WTC11 (cell line): ENCODE measurements at regions not wholly inside any gene's neighbourhood (a gene's known extent, or its start where the extent isn't known, plus 50 kb on each side); places are given as distances from the start of the nearest gene placed in this dataset.

ENCODE experiments used
- ATAC-seq: fragments of 200-7000 bp; cut with Tn5 transposase; 2 replicates; pipeline ENCODE4 v1.10.0; 2021; ENCODE audit warnings: mild to moderate bottlenecking, moderate library complexity
- CTCF ChIA-PET: fragments of 300-600 bp; sonication (Branson Sonifier 250); formaldehyde crosslinking; loops from one replicate; lab custom pipeline; 2021; ENCODE audit warnings: antibody characterized with exemption; lab: Charles Lee
- POLR2A ChIA-PET: fragments of 350-600 bp; sonication (Branson Sonifier 250); formaldehyde crosslinking; loops from one replicate; lab custom pipeline; 2021; ENCODE audit warnings: antibody characterized with exemption; lab: Charles Lee
- DNase-seq: peaks from one replicate; pipeline ENCODE4 v3.0.0; 2021; ENCODE audit warnings: low spot score
- H3K27ac Mint-ChIP-seq: 2 replicates; pipeline ENCODE4 v1.8.0; 2021; ENCODE audit warnings: mixed read lengths
- H3K27me3 Mint-ChIP-seq: 2 replicates; pipeline ENCODE4 v1.8.0; 2021; ENCODE audit warnings: low read depth, mild to moderate bottlenecking, moderate library complexity, mixed read lengths
- H3K36me3 Mint-ChIP-seq: 2 replicates; pipeline ENCODE4 v1.8.0; 2021; ENCODE audit warnings: mixed read lengths
- H3K4me1 Mint-ChIP-seq: 2 replicates; pipeline ENCODE4 v1.8.0; 2022; ENCODE audit warnings: mixed read lengths
- H3K4me3 Mint-ChIP-seq: 2 replicates; pipeline ENCODE4 v1.8.0; 2021; ENCODE audit warnings: mild to moderate bottlenecking, moderate library complexity, mixed read lengths
- H3K9me3 Mint-ChIP-seq: 2 replicates; pipeline ENCODE4 v1.8.0; 2021; ENCODE audit warnings: mixed read lengths
- CBFB ChIP-seq: sonication (generic); formaldehyde crosslinking; IDR thresholded peaks from 2 replicates; pipeline ENCODE4 v1.8.1; 2022; ENCODE audit warnings: mild to moderate bottlenecking, low read depth, missing genetic modification reagents
- IRF1 ChIP-seq: sonication (generic); formaldehyde crosslinking; IDR thresholded peaks from 2 replicates; pipeline ENCODE4 v1.8.0; 2023; ENCODE audit warnings: missing genetic modification reagents
- IRF2 ChIP-seq: sonication (generic); formaldehyde crosslinking; IDR thresholded peaks from 2 replicates; pipeline ENCODE4 v1.8.0; 2022; ENCODE audit warnings: low read depth, missing genetic modification reagents, borderline replicate concordance
- NFYB ChIP-seq: sonication (generic); formaldehyde crosslinking; conservative IDR thresholded peaks from 2 replicates; pipeline ENCODE4 v1.8.0; 2022; ENCODE audit warnings: low read depth, missing genetic modification reagents
- NR2C2 ChIP-seq: sonication (generic); formaldehyde crosslinking; IDR thresholded peaks from 2 replicates; pipeline ENCODE4 v1.8.0; 2022; ENCODE audit warnings: mild to moderate bottlenecking, missing genetic modification reagents
- NR3C1 ChIP-seq: sonication (generic); formaldehyde crosslinking; conservative IDR thresholded peaks from 2 replicates; pipeline ENCODE4 v1.8.1; 2023; ENCODE audit warnings: low read depth, mild to moderate bottlenecking, missing genetic modification reagents
- OVOL2 ChIP-seq: fragments of 250-450 bp; sonication (Bioruptor Pico); IDR thresholded peaks from 2 replicates; pipeline ENCODE4 v1.9.0; 2021; ENCODE audit warnings: mild to moderate bottlenecking, borderline replicate concordance
- SMAD4 ChIP-seq: sonication (generic); formaldehyde crosslinking; IDR thresholded peaks from 2 replicates; pipeline ENCODE4 v1.8.0; 2022; ENCODE audit warnings: mild to moderate bottlenecking, missing genetic modification reagents
- SOX15 ChIP-seq: fragments of 250-450 bp; sonication (Bioruptor Pico); IDR thresholded peaks from 2 replicates; pipeline ENCODE4 v1.9.0; 2021; ENCODE audit warnings: mild to moderate bottlenecking
- TCF7 ChIP-seq: sonication (generic); formaldehyde crosslinking; IDR thresholded peaks from 2 replicates; pipeline ENCODE4 v1.8.0; 2022; ENCODE audit warnings: mild to moderate bottlenecking, low read depth, missing genetic modification reagents, moderate library complexity
- ZNF512 ChIP-seq: sonication (generic); formaldehyde crosslinking; IDR thresholded peaks from 2 replicates; pipeline ENCODE4 v1.8.1; 2022; ENCODE audit warnings: missing genetic modification reagents, borderline replicate concordance
- TF ChIP-seq, protein P1 (sequence below): sonication (generic); formaldehyde crosslinking; IDR thresholded peaks from 2 replicates; pipeline ENCODE4 v1.8.1; 2023; ENCODE audit warnings: mild to moderate bottlenecking, missing genetic modification reagents
- TF ChIP-seq, protein P2 (sequence below): sonication (generic); formaldehyde crosslinking; IDR thresholded peaks from 2 replicates; pipeline ENCODE4 v1.8.1; 2023; ENCODE audit warnings: mild to moderate bottlenecking, missing genetic modification reagents, moderate library complexity
- TF ChIP-seq, protein P3 (sequence below): fragments of 250-450 bp; sonication (Bioruptor Pico); IDR thresholded peaks from 2 replicates; pipeline ENCODE4 v2.1.2; 2022; ENCODE audit warnings: mild to moderate bottlenecking, moderate library complexity
- TF ChIP-seq, protein P4 (sequence below): sonication (generic); formaldehyde crosslinking; IDR thresholded peaks from 2 replicates; pipeline ENCODE4 v1.8.0; 2023; ENCODE audit warnings: missing genetic modification reagents, mild to moderate bottlenecking, borderline replicate concordance

GRCh38 chr4:27916452-27917184, 1056.0 kb downstream of the STIM2 start:
- Mint-ChIP-seq H3K9me3 (peaks cover 4% of the 10 kb centered on the region; the same call in 1 of the 2 replicates), H3K36me3 (no peaks in the 10 kb centered on the region), H3K27me3 (no peaks in the 10 kb centered on the region)
- ATAC-seq (no peak), DNase-seq (no peak)
- POLR2A ChIA-PET, result no interaction called here
- no peak for TF ChIP-seq NFYB (CRISPR knock-in tag)
- TF ChIP-seq, protein P1, sequence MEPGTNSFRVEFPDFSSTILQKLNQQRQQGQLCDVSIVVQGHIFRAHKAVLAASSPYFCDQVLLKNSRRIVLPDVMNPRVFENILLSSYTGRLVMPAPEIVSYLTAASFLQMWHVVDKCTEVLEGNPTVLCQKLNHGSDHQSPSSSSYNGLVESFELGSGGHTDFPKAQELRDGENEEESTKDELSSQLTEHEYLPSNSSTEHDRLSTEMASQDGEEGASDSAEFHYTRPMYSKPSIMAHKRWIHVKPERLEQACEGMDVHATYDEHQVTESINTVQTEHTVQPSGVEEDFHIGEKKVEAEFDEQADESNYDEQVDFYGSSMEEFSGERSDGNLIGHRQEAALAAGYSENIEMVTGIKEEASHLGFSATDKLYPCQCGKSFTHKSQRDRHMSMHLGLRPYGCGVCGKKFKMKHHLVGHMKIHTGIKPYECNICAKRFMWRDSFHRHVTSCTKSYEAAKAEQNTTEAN (CRISPR knock-in tag), result no peak
- no peak for TF ChIP-seq SOX15
- TF ChIP-seq, protein P2, sequence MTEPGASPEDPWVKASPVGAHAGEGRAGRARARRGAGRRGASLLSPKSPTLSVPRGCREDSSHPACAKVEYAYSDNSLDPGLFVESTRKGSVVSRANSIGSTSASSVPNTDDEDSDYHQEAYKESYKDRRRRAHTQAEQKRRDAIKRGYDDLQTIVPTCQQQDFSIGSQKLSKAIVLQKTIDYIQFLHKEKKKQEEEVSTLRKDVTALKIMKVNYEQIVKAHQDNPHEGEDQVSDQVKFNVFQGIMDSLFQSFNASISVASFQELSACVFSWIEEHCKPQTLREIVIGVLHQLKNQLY, result no peak
- TF ChIP-seq NR2C2, result no peak
- TF ChIP-seq, protein P3, sequence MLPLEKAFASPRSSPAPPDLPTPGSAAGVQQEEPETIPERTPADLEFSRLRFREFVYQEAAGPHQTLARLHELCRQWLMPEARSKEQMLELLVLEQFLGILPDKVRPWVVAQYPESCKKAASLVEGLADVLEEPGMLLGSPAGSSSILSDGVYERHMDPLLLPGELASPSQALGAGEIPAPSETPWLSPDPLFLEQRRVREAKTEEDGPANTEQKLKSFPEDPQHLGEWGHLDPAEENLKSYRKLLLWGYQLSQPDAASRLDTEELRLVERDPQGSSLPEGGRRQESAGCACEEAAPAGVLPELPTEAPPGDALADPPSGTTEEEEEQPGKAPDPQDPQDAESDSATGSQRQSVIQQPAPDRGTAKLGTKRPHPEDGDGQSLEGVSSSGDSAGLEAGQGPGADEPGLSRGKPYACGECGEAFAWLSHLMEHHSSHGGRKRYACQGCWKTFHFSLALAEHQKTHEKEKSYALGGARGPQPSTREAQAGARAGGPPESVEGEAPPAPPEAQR, result no peak
- TF ChIP-seq SMAD4 (CRISPR knock-in tag), result no peak
- TF ChIP-seq IRF2 (CRISPR knock-in tag), result no peak
- TF ChIP-seq NR3C1 (CRISPR knock-in tag), result no peak
- TF ChIP-seq OVOL2 (CRISPR knock-in tag), result no peak
- TF ChIP-seq CBFB (CRISPR knock-in tag), result no peak
- TF ChIP-seq TCF7 (CRISPR knock-in tag), result no peak
- no peak for TF ChIP-seq ZNF512 (CRISPR knock-in tag)
- TF ChIP-seq, protein P4, sequence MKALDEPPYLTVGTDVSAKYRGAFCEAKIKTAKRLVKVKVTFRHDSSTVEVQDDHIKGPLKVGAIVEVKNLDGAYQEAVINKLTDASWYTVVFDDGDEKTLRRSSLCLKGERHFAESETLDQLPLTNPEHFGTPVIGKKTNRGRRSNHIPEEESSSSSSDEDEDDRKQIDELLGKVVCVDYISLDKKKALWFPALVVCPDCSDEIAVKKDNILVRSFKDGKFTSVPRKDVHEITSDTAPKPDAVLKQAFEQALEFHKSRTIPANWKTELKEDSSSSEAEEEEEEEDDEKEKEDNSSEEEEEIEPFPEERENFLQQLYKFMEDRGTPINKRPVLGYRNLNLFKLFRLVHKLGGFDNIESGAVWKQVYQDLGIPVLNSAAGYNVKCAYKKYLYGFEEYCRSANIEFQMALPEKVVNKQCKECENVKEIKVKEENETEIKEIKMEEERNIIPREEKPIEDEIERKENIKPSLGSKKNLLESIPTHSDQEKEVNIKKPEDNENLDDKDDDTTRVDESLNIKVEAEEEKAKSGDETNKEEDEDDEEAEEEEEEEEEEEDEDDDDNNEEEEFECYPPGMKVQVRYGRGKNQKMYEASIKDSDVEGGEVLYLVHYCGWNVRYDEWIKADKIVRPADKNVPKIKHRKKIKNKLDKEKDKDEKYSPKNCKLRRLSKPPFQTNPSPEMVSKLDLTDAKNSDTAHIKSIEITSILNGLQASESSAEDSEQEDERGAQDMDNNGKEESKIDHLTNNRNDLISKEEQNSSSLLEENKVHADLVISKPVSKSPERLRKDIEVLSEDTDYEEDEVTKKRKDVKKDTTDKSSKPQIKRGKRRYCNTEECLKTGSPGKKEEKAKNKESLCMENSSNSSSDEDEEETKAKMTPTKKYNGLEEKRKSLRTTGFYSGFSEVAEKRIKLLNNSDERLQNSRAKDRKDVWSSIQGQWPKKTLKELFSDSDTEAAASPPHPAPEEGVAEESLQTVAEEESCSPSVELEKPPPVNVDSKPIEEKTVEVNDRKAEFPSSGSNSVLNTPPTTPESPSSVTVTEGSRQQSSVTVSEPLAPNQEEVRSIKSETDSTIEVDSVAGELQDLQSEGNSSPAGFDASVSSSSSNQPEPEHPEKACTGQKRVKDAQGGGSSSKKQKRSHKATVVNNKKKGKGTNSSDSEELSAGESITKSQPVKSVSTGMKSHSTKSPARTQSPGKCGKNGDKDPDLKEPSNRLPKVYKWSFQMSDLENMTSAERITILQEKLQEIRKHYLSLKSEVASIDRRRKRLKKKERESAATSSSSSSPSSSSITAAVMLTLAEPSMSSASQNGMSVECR, result no peak
- TF ChIP-seq, all 79 proteins: peak for 0
- no peak overlapping the region for H3K4me3 Mint-ChIP-seq
- no peak overlapping the region for H3K27ac Mint-ChIP-seq
- CTCF ChIA-PET, result no interaction called here
- H3K4me1 Mint-ChIP-seq, result peaks cover 2% of the 10 kb centered on the region; the same call in 1 of the 2 replicates

DNA sequence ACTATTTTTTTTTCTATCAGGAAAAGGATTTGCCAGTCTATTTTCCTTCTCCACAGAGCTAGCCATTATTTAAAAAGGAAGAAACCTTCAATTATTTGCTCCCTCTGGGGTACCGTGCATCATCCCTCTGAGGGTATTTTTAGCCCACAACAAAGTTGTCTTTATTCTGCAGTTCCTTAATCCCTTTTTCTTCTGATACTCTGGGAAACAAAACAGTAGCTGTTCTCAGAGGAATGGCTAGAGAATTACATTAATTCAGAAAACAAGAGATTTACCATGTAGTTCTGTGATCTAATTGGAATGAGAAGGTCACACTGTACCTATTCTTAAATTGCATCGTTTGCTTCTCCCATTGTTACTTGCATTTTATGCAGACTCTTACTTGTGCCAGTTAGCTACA, 1056.7 kb downstream of the STIM2 start:
- peaks cover 4% of the 10 kb centered on the region; the same call in 1 of the 2 replicates for H3K9me3 Mint-ChIP-seq
- DNase-seq, result no peak
- no peaks in the 10 kb centered on the region for H3K27me3 Mint-ChIP-seq
- ChIA-PET CTCF (no interaction called here), POLR2A (no interaction called here)
- H3K36me3 Mint-ChIP-seq, result no peaks in the 10 kb centered on the region
- no peak for ATAC-seq
- peaks cover 2% of the 10 kb centered on the region; the same call in 1 of the 2 replicates for H3K4me1 Mint-ChIP-seq
- no peak overlapping the region for H3K27ac Mint-ChIP-seq
- no peak for TF ChIP-seq IRF1 (CRISPR knock-in tag)
- no peak overlapping the region for H3K4me3 Mint-ChIP-seq
